ENCODE measurements at regions not wholly inside any gene's neighbourhood (a gene's known extent, or its start where the extent isn't known, plus 50 kb on each side); places are given as distances from the start of the nearest gene placed in this dataset.
"Not testable (repeated sequence)": the region's sequence is repeated elsewhere in the genome, so short reads cannot be mapped to it uniquely, and the experiment has no call there.

GRCh38 chr9:36461323-36461722 lies 61.3 kb upstream of the RNF38 start:
- no peak for FAIRE-seq

- not testable (repeated sequence) for FAIRE-seq
Observed at GRCh38 chr9:36458430-36458915, 58.4 kb upstream of the RNF38 start.

- no peak for FAIRE-seq
Observed at GRCh38 chr9:36457836-36458429, 57.9 kb upstream of the RNF38 start.

- no peak for FAIRE-seq
Observed at GRCh38 chr9:36456480-36457065, 56.5 kb upstream of the RNF38 start.

GRCh38 chr9:36451949-36452348 lies 51.9 kb upstream of the RNF38 start:
- no peak for FAIRE-seq

- FAIRE-seq = peak; percentile 77
Observed at GRCh38 chr9:36450110-36450732, 50.2 kb upstream of the RNF38 start.

Data from endometrium (tissue), 2 donors.